KMS-11 (cell line): ENCODE measurements at regions not wholly inside any gene's neighbourhood (a gene's known extent, or its start where the extent isn't known, plus 50 kb on each side); places are given as distances from the start of the nearest gene placed in this dataset.

Experiments
- H2AFZ ChIP-seq: fragments of 200-600 bp; sonication (generic); 2 replicates; pipeline ENCODE4 v1.6.1; 2016; ENCODE audit warnings: antibody characterized with exemption, mixed run types, low read depth
- H3K27ac ChIP-seq: fragments of 200-600 bp; sonication (generic); 2 replicates; pipeline ENCODE4 v1.6.1; 2016; ENCODE audit warnings: mild to moderate bottlenecking, mixed run types
- H3K27me3 ChIP-seq: fragments of 200-600 bp; sonication (generic); 2 replicates; pipeline ENCODE4 v1.6.1; 2017; ENCODE audit warnings: mild to moderate bottlenecking, low read depth, mixed run types, moderate library complexity; ENCODE audit not compliant: insufficient read depth
- H3K36me3 ChIP-seq: fragments of 200-600 bp; sonication (generic); 2 replicates; pipeline ENCODE4 v1.6.1; 2017; ENCODE audit warnings: mild to moderate bottlenecking, mixed run types; ENCODE audit not compliant: insufficient read depth
- H3K4me1 ChIP-seq: fragments of 200-600 bp; sonication (generic); 2 replicates; pipeline ENCODE4 v1.6.1; 2016; ENCODE audit warnings: mild to moderate bottlenecking, low read depth, mixed run types; ENCODE audit not compliant: poor library complexity, severe bottlenecking
- H3K4me2 ChIP-seq: fragments of 200-600 bp; sonication (generic); 2 replicates; pipeline ENCODE4 v1.7.0; 2016; ENCODE audit warnings: mild to moderate bottlenecking, mixed run types
- H3K4me3 ChIP-seq: fragments of 200-600 bp; sonication (generic); IDR thresholded peaks from 2 replicates; pipeline ENCODE4 v1.6.1; 2017; ENCODE audit warnings: low read depth, low read length, mixed read lengths; ENCODE audit not compliant: insufficient read depth
- H3K79me2 ChIP-seq: fragments of 200-600 bp; sonication (generic); 2 replicates; pipeline ENCODE4 v1.6.1; 2016; ENCODE audit warnings: low read depth, mixed run types; ENCODE audit not compliant: insufficient read depth
- H3K9ac ChIP-seq: fragments of 200-600 bp; sonication (generic); 2 replicates; pipeline ENCODE4 v1.6.1; 2016; ENCODE audit warnings: mild to moderate bottlenecking, mixed run types
- H4K20me1 ChIP-seq: fragments of 200-600 bp; sonication (generic); 2 replicates; pipeline ENCODE4 v1.6.1; 2016; ENCODE audit warnings: mild to moderate bottlenecking, mixed run types; ENCODE audit not compliant: insufficient read depth
- CTCF ChIP-seq: fragments of 200-600 bp; sonication (generic); conservative IDR thresholded peaks from 2 replicates; pipeline ENCODE4 v1.6.1; 2017; ENCODE audit warnings: low read depth, mild to moderate bottlenecking, antibody characterized with exemption, low read length, moderate library complexity, mixed read lengths

GRCh38 chr2:36140391-36140790, 215.2 kb upstream of the CRIM1 start:
- H3K79me2 ChIP-seq = no peaks in the 10 kb centered on the region
- H2AFZ ChIP-seq = no peak overlapping the region
- no peaks in the 10 kb centered on the region for H3K27me3 ChIP-seq
- H3K9ac ChIP-seq = no peak overlapping the region
- no peaks in the 10 kb centered on the region for H3K4me1 ChIP-seq
- H4K20me1 ChIP-seq = no peaks in the 10 kb centered on the region
- no peak overlapping the region for H3K4me2 ChIP-seq
- no peaks in the 10 kb centered on the region for H3K36me3 ChIP-seq
- no peak overlapping the region for H3K4me3 ChIP-seq
- H3K27ac ChIP-seq = no peak overlapping the region
- TF ChIP-seq CTCF = no peak

- H3K27ac ChIP-seq = no peak overlapping the region
- no peak overlapping the region for H3K4me2 ChIP-seq
- TF ChIP-seq CTCF = no peak
- no peak overlapping the region for H3K9ac ChIP-seq
- no peaks in the 10 kb centered on the region for H3K79me2 ChIP-seq
- no peaks in the 10 kb centered on the region for H3K27me3 ChIP-seq
- no peak overlapping the region for H3K4me3 ChIP-seq
- H3K36me3 ChIP-seq = no peaks in the 10 kb centered on the region
- no peak overlapping the region for H2AFZ ChIP-seq
- no peaks in the 10 kb centered on the region for H3K4me1 ChIP-seq
- no peaks in the 10 kb centered on the region for H4K20me1 ChIP-seq
Measured at GRCh38 chr2:36137612-36138011, 218.0 kb upstream of the CRIM1 start.

GRCh38 chr2:36134281-36134680, 221.3 kb upstream of the CRIM1 start:
- H3K27me3 ChIP-seq = no peaks in the 10 kb centered on the region
- no peak overlapping the region for H2AFZ ChIP-seq
- H3K27ac ChIP-seq = no peak overlapping the region
- no peaks in the 10 kb centered on the region for H3K4me1 ChIP-seq
- H3K4me2 ChIP-seq = no peak overlapping the region
- no peak for TF ChIP-seq CTCF
- no peaks in the 10 kb centered on the region for H3K79me2 ChIP-seq
- H3K4me3 ChIP-seq = no peak overlapping the region
- no peak overlapping the region for H3K9ac ChIP-seq
- H3K36me3 ChIP-seq = no peaks in the 10 kb centered on the region
- H4K20me1 ChIP-seq = no peaks in the 10 kb centered on the region

- Histone ChIP-seq H3K9ac (no peak overlapping the region), H3K79me2 (no peaks in the 10 kb centered on the region), H2AFZ (no peak overlapping the region), H4K20me1 (no peaks in the 10 kb centered on the region), H3K36me3 (no peaks in the 10 kb centered on the region), H3K27ac (no peak overlapping the region), H3K27me3 (no peaks in the 10 kb centered on the region), H3K4me2 (no peak overlapping the region), H3K4me1 (no peaks in the 10 kb centered on the region), H3K4me3 (no peak overlapping the region)
- TF ChIP-seq CTCF = no peak
Measured at GRCh38 chr2:36128359-36128758, 227.2 kb upstream of the CRIM1 start.

GRCh38 chr2:36125702-36126101, 229.9 kb upstream of the CRIM1 start:
- Histone ChIP-seq H3K79me2 (no peaks in the 10 kb centered on the region), H3K4me3 (no peak overlapping the region), H3K4me2 (no peak overlapping the region), H4K20me1 (no peaks in the 10 kb centered on the region), H2AFZ (no peak overlapping the region), H3K4me1 (no peaks in the 10 kb centered on the region), H3K27me3 (no peaks in the 10 kb centered on the region), H3K9ac (no peak overlapping the region), H3K27ac (no peak overlapping the region), H3K36me3 (no peaks in the 10 kb centered on the region)
- no peak for TF ChIP-seq CTCF
